HG03521 (cell line): ENCODE measurements at regions not wholly inside any gene's neighbourhood (a gene's known extent, or its start where the extent isn't known, plus 50 kb on each side); places are given as distances from the start of the nearest gene placed in this dataset.

ENCODE experiments used
- ATAC-seq: cut with Tn5 transposase; IDR thresholded peaks from one replicate; pipeline ENCODE4 v1.9.1; 2021; ENCODE audit warnings: mild to moderate bottlenecking, moderate library complexity; ENCODE audit not compliant: unreplicated experiment

DNA sequence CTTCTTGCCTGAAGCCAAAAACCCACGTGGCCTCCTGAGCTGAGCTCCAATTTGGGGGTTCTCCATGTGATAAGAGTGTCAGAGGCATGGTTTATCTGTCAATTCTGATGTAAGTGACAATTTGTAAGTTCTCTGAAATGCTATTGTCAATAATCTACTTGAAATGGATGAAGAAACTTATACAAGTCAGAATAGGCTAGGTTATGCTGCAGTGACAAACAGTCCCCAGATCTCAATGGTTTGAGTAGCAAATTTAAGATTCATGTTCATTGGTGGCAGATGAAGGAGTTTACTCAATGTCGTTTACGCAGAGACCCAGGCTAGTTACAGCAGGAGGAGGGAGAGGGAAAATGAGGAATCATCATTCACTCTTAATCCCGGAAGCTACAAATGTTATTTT, 352.4 kb downstream of the KIF16B start:
- ATAC-seq = no peak

DNA sequence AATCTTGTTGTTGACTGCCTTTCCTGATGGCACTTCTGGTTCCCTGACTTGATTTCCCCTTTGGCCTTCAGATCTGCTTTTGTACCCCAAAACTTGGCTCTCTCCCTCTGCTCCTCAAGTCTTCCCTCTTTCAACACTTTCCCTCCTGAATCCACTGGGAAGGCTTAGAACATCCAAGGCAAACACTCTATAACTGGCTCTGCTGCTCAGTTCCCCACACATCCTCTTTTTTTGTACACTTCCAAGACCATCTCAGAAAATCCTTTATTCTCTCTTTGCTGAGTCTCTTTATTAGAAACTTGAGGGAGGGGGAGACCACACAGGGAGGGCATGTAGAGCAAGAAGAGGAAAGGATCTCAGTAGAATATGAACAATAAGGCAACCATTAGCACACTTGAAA, 354.1 kb downstream of the KIF16B start:
- ATAC-seq = no peak

GRCh38 chr20:16216914-16217230, 356.4 kb downstream of the KIF16B start:
- no peak for ATAC-seq

DNA sequence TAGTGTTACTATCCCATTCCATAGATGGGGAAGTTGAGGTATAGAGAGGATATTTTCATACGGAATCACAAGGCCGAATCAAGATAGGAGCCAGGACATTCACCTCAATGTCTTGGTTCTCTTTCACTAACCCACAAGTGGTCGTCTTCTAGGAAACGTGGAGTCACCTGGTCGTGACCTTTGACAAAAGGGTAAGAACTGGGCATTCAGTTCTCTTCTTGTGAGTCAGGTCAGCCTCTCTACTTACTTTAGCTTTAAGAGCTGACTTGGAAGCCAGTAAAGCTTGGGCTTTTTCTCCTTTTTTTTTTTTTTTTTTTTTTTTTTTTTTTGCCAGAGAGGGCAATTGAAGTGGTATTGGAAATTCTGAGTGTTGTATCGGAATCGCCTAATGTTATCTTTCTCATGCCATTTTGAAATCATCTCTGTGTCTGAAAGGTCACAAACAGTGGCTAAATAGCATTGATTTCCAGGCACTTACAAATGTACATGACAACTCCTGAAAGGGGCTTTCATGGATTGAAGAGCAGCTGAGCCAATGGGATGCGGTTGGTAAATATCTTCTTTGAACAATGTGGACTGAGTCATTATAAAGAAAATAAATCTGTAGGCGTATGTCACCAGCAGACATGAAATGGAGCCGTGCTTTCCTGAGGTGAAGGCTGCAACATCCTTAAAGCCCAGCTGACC, 356.9 kb downstream of the KIF16B start:
- no peak for ATAC-seq

- no peak for ATAC-seq
These were observed 358.2 kb downstream of the KIF16B start for GRCh38 chr20:16215041-16215440.

DNA sequence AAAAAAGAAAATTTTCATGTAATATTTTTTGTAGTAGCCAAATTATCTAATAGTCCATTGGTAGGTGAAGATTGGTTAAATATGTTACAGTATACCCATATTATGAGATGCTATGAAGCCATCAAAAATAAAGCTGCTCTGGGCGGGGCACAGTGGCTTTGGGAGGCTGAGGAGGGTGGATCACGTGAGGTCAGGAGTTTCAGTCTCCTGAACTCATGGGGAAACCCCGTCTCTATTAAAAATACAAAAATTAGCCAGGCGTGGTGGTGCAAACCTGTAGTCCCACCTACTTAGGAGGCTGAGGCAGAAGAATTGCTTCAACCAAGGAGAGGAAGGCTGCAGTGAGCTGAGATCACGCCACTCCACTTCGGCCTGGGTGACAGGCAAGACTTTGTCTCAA, 360.5 kb downstream of the KIF16B start:
- ATAC-seq = no peak

DNA sequence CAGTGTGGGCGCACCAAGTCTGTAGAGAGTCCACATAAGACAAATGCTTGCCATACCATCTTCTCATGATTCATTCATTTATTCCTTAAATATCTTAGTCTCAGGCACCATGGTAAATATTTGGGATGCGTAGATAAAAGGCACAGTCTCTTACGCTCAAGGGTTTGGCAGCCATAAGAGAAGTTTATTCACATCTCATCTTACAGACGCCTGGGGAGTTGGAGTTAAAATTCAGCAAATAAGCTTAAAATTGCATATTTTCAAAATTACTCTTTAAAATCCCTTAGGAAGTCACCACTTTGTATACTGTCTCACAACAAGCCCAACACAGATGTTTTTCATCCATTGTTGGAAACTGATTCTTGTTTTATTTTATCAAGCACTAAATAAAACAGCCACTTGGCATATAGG, 363.3 kb downstream of the KIF16B start:
- ATAC-seq = no peak

- ATAC-seq = no peak
These were observed 363.9 kb downstream of the KIF16B start for GRCh38 chr20:16209357-16209756.

GRCh38 chr20:16208443-16208842, 364.8 kb downstream of the KIF16B start:
- no peak for ATAC-seq

GRCh38 chr20:16206817-16207216, 366.4 kb downstream of the KIF16B start:
- no peak for ATAC-seq

GRCh38 chr20:16205507-16205906, 367.7 kb downstream of the KIF16B start:
- no peak for ATAC-seq

- ATAC-seq = no peak
These were observed 370.2 kb downstream of the KIF16B start for GRCh38 chr20:16203096-16203495.

- ATAC-seq = no peak
These were observed 372.1 kb downstream of the KIF16B start for GRCh38 chr20:16201191-16201590.

- ATAC-seq = no peak
These were observed 375.6 kb downstream of the KIF16B start for GRCh38 chr20:16197696-16198095.

- ATAC-seq = no peak
These were observed 377.6 kb downstream of the KIF16B start for GRCh38 chr20:16195671-16196070.

- ATAC-seq = no peak
These were observed 378.5 kb downstream of the KIF16B start for GRCh38 chr20:16194617-16195360.

DNA sequence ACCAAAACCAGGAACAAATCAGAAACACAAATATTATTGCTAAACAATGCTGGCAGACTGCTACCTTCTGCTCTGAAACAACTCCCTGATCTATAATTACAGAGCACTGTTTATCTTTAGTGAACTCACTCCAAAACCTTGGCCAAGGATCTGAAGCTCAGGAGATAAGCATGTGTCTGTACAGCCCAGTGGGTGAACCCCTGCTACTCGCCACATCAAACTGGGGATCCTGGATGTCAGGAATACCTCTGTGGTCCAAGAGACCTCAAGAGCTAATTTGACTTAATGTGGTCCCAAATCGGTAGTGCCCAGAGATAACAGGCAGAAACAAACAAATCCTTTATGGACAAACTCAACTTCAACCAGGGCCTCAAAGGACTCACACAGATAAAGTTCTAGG, 381.8 kb downstream of the KIF16B start:
- ATAC-seq = no peak

DNA sequence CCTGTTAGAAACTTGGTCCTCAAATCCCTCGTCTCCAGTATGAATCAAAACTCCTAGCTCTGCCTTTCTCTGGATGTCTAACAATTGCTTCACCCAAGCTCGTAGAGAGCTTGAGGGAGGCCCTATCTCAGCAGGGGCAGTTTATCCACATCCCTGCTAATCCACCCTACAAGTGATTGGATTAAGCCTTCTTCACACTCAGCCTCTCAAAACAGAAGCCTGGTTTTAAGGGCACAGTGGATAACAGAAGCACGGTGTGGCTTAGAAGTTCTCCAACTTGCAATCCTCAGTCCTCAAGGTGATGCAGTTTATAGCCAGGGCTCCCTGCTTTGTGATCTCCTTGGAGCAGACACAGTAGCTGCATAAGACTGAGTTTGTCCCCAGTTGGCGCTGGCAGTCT, 383.9 kb downstream of the KIF16B start:
- ATAC-seq = no peak

DNA sequence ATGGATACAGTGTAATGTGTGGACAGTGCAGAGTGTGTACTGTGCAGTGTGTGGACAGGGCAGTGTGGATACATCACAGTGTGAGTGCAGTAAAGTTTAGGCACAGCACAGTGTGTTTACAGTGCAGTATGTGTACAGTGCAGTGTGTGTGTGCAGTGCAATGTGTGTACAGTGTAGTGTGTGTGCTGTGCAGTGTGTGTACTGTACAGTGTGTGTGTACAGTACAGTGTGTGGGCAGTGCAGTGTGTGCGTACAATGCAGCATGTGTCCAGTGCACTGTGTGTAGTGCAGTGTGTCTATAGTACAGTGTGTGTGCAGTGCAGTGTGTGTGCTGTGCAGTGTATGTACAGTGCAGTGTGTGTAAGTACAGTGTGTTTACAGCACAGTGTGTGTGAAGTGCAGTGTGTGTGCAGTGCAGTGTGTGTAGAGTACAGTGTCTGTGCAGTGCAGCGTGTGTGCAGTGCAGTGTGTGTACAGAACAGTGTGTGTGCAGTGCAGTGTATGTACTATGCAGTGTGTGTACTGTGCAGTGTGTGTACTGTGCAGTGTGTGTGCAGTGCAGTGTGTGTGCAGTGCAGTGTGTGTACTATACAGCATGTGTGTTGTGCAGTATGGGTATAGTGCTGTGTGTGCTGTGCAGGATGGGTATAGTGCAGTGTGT, 385.2 kb downstream of the KIF16B start:
- no peak for ATAC-seq

GRCh38 chr20:16179919-16180318, 393.3 kb downstream of the KIF16B start:
- ATAC-seq = no peak

DNA sequence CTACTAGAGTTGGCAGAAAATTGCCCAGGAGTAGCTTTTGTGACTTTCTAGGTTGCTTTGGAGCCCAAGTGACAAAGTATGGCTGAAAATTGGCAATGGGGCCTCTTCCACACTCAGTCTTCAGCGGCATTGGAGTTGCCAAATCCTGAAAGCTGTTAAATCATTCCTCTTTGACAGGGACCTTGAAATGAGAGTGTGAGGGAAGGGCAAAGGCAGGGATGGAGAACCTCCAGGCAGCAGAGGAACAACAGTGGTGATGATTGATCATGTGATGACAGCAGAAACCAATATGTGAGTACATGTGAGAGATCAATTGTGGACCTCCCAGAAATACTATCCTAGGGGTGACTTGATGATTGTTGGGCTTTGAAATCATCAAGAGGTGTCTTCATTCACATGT, 393.9 kb downstream of the KIF16B start:
- no peak for ATAC-seq

DNA sequence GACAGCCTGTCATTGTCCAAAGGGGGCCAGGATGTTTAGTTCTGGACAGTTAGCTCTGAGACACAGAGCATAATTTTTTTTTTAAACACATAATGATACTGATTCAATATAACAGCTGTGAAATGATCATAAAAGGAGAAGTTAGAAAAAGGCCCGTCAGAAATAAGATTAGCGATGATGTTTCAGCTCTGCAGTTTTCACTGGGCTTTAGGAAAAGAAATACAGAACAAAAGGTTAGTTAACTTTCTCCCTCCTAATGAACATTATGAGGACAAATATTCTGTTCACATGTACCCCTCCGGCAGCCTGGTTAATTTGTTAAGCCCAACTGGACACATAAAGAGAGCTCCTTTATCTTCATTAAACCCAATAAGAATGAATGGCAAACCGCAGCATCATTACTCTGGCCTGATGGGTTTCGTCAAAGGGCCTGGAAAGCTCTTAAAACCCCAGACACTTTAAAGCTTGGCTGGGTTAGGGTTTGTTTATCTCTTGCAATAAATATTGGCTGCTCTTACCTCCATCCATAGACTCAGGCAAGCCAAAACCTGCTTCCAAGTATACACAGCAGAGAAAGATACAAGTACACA, 394.6 kb downstream of the KIF16B start:
- ATAC-seq = no peak
